Activated CD8-positive, alpha-beta T cell treated with anti-CD3 and anti-CD28 coated beads for 36 hours (primary cell): ENCODE measurements at regions not wholly inside any gene's neighbourhood (a gene's known extent, or its start where the extent isn't known, plus 50 kb on each side); places are given as distances from the start of the nearest gene placed in this dataset.

Experiments
- ATAC-seq: fragments of 200-7000 bp; cut with Tn5 transposase; one replicate; pipeline ENCODE4 v1.10.0; 2021; ENCODE audit warnings: mild to moderate bottlenecking, moderate library complexity
- CTCF ChIA-PET: fragments of 350-600 bp; sonication (Branson Sonifier 250); formaldehyde crosslinking; loops from one replicate; lab custom pipeline; 2021; ENCODE audit warnings: antibody characterized with exemption; lab: Charles Lee
- POLR2A ChIA-PET: fragments of 350-600 bp; sonication (Branson Sonifier 250); formaldehyde crosslinking; loops from one replicate; lab custom pipeline; 2021; ENCODE audit warnings: antibody characterized with exemption; lab: Charles Lee
- DNase-seq: peaks from one replicate; pipeline ENCODE4 v3.0.0-alpha.2; 2020
- H3K27ac Mint-ChIP-seq: one replicate; pipeline ENCODE4 v1.8.0; 2021; ENCODE audit warnings: mild to moderate bottlenecking, mixed read lengths
- H3K27me3 Mint-ChIP-seq: one replicate; pipeline ENCODE4 v1.8.0; 2021; ENCODE audit warnings: mixed read lengths
- H3K36me3 Mint-ChIP-seq: one replicate; pipeline ENCODE4 v1.8.0; 2021; ENCODE audit warnings: low read depth, mixed read lengths
- H3K4me1 Mint-ChIP-seq: one replicate; pipeline ENCODE4 v1.8.0; 2021; ENCODE audit warnings: low read depth, mixed read lengths
- H3K4me3 Mint-ChIP-seq: one replicate; pipeline ENCODE4 v1.8.0; 2021; ENCODE audit warnings: mild to moderate bottlenecking, moderate library complexity, mixed read lengths
- H3K9me3 Mint-ChIP-seq: one replicate; pipeline ENCODE4 v1.8.0; 2021; ENCODE audit warnings: mixed read lengths
- intact Hi-C: fragments of 100-400 bp; cut with micrococcal nuclease; formaldehyde crosslinking; loops from one replicate; pipeline ENCODE4 v1.10.0; 2022
- TF ChIP-seq, protein P1 (sequence below): fragments of 200-600 bp; IDR thresholded peaks from one replicate; pipeline ENCODE4 v1.8.0; 2022; ENCODE audit warnings: antibody characterized with exemption, mild to moderate bottlenecking

DNA sequence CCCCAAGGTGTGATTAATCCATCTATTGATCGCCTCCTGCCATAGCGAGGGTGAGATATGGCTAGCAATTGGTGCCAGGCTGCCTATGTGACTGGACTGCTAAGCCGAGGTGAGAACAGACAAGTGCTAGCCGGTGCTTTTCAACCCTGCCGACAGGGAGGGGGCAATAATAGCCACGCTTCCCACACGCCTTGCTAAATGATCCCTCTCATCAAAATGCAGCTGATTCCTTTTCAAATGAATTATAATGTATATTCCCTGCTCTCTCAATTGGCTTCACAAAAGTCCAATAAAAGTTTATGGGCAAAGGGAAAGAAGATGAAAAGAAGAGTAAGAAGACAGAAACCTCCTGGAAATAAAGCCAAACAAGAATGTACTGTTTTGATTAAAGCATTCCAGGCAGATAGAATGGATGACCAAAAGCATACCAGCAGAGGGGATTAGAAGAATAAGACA is 235.6 kb downstream of the ICOS start:
- H3K4me3 Mint-ChIP-seq = no peak overlapping the region
- CTCF ChIA-PET = interaction anchor here (1.0 kb wide), 1 partner anchor 99 kb away, joined by 4 read pairs; no protein-coding TSS in a partner anchor
- no peak overlapping the region for H3K27ac Mint-ChIP-seq
- TF ChIP-seq, protein P1, sequence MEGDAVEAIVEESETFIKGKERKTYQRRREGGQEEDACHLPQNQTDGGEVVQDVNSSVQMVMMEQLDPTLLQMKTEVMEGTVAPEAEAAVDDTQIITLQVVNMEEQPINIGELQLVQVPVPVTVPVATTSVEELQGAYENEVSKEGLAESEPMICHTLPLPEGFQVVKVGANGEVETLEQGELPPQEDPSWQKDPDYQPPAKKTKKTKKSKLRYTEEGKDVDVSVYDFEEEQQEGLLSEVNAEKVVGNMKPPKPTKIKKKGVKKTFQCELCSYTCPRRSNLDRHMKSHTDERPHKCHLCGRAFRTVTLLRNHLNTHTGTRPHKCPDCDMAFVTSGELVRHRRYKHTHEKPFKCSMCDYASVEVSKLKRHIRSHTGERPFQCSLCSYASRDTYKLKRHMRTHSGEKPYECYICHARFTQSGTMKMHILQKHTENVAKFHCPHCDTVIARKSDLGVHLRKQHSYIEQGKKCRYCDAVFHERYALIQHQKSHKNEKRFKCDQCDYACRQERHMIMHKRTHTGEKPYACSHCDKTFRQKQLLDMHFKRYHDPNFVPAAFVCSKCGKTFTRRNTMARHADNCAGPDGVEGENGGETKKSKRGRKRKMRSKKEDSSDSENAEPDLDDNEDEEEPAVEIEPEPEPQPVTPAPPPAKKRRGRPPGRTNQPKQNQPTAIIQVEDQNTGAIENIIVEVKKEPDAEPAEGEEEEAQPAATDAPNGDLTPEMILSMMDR = no peak
- intact Hi-C loops = no loop called here
- no peaks in the 10 kb centered on the region for H3K27me3 Mint-ChIP-seq
- ATAC-seq (no peak), DNase-seq (no peak)
- H3K36me3 Mint-ChIP-seq = no peaks in the 10 kb centered on the region
- POLR2A ChIA-PET = no interaction called here
- no peaks in the 10 kb centered on the region for H3K9me3 Mint-ChIP-seq
- no peaks in the 10 kb centered on the region for H3K4me1 Mint-ChIP-seq

DNA sequence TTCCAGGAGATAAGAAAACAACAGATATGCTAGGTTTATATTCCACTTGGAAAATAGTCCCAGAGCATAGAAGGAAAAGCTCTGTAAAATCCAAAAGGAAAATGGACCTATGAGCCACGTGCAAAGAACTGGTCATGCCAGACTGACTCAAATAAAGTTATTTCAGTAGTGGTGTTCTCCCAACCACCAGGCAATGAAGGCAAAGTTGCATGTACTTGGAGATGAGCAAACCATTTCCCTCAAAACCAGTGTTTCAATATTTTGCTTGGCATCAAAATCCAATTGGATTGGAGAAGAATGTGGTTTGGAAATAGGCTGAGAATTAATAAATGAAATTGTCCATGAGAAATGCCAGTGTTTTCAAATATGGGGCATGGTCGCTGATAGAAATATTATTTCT is 237.5 kb downstream of the ICOS start:
- DNase-seq (no peak), ATAC-seq (no peak)
- Mint-ChIP-seq H3K4me1 (no peaks in the 10 kb centered on the region), H3K36me3 (no peaks in the 10 kb centered on the region), H3K9me3 (no peaks in the 10 kb centered on the region), H3K27me3 (peaks cover 6% of the 10 kb centered on the region), H3K27ac (no peak overlapping the region), H3K4me3 (no peak overlapping the region)
- TF ChIP-seq, protein P1 = no peak
- ChIA-PET CTCF (interaction anchor here (1.2 to 2.7 kb wide), 2 partner anchors 29 to 102 kb away, joined by 3 to 13 read pairs; no protein-coding TSS in a partner anchor), POLR2A (interaction anchor here (1.0 kb wide), 1 partner anchor 73 kb away, joined by 3 read pairs; no protein-coding TSS in a partner anchor)
- intact Hi-C loops = no loop called here

DNA sequence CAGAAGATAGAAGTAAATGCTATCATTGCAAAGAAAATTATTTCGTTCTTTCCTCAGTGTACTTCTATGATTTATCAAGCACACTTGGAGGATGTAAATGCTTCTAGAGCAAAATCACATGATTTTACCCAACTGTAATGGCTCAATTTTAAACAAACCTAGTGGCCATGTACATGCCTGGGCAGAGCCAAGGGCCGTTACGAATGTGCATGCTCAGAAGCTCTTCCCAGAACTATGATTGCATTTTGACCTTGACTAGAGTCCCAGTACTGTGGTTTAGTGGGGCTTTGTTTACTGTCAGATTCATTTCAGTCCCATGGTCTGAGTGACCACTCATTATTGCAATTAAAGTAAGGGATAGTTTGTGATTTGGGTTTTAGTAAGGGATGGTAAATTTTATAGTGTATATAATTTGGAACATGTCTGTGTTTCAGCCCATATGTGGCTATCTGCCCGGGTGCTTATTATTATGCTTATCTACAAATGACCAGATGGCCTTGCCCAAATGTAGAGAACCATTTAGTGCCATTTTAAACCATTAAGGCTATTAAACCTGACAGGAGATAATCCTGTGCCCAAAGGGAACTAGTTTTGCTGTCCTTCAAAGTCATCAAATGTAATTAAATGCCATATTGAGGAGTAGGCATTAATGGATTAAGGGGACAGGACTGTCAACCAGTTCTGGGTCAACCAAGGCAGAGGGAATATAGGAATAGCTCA is 239.1 kb downstream of the ICOS start:
- POLR2A ChIA-PET = no interaction called here
- CTCF ChIA-PET = interaction anchor here (0.9 to 5.4 kb wide), 8 partner anchors 19 to 125 kb away, joined by 3 to 82 read pairs (median 19); no protein-coding TSS in a partner anchor
- Mint-ChIP-seq H3K4me1 (no peaks in the 10 kb centered on the region), H3K9me3 (no peaks in the 10 kb centered on the region), H3K27me3 (peaks cover 7% of the 10 kb centered on the region), H3K27ac (no peak overlapping the region), H3K4me3 (no peak overlapping the region), H3K36me3 (no peaks in the 10 kb centered on the region)
- DNase-seq = no peak
- TF ChIP-seq, protein P1 = no peak
- no peak for ATAC-seq
- intact Hi-C loops = loop anchor here (5.0 kb wide), 1 partner anchor 33 kb away; no protein-coding TSS in a partner anchor

DNA sequence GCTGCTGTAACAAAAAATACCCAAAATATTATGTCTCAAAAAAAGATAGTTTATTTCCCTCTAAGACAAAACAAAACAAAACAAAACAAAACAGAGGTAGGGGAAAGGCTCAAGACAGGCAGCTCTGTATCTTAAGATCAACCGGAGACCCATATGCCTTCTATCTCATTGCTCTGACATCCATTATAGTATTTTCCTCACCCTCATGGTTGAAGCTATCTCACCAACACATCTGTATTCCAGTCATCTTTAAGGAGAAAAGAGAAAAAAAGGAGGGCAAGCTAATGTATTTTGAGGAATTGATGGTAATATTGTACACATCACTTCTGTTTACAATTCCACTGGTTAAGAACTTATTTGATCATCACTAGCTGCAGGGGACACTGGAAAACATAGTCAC is 239.7 kb downstream of the ICOS start:
- Mint-ChIP-seq H3K27ac (no peak overlapping the region), H3K36me3 (no peaks in the 10 kb centered on the region), H3K9me3 (no peaks in the 10 kb centered on the region), H3K4me1 (no peaks in the 10 kb centered on the region), H3K4me3 (no peak overlapping the region), H3K27me3 (peaks cover 8% of the 10 kb centered on the region)
- no peak for DNase-seq
- POLR2A ChIA-PET = no interaction called here
- CTCF ChIA-PET = interaction anchor here (0.9 to 5.4 kb wide), 13 partner anchors 9 to 125 kb away, joined by 3 to 83 read pairs (median 13); no protein-coding TSS in a partner anchor
- ATAC-seq = no peak
- TF ChIP-seq, protein P1 = no peak
- intact Hi-C loops = loop anchor here (5.0 kb wide), 1 partner anchor 34 kb away; no protein-coding TSS in a partner anchor
